NCI-H510A treated with DMSO at 0.1 percent for 48 hours (cell line): ENCODE measurements at regions not wholly inside any gene's neighbourhood (a gene's known extent, or its start where the extent isn't known, plus 50 kb on each side); places are given as distances from the start of the nearest gene placed in this dataset.
"Not testable (repeated sequence)": the region's sequence is repeated elsewhere in the genome, so short reads cannot be mapped to it uniquely, and the experiment has no call there.

Experiments used
- DNase-seq: peaks from one replicate; lab custom pipeline; 2025; lab: John Stamatoyannopoulos, UW

- no peak for DNase-seq
Measured at GRCh38 chr5:128799945-128800344, 165.3 kb upstream of the SLC27A6 start.

- no peak for DNase-seq
Measured at GRCh38 chr5:128800377-128800776, 164.9 kb upstream of the SLC27A6 start.

DNA sequence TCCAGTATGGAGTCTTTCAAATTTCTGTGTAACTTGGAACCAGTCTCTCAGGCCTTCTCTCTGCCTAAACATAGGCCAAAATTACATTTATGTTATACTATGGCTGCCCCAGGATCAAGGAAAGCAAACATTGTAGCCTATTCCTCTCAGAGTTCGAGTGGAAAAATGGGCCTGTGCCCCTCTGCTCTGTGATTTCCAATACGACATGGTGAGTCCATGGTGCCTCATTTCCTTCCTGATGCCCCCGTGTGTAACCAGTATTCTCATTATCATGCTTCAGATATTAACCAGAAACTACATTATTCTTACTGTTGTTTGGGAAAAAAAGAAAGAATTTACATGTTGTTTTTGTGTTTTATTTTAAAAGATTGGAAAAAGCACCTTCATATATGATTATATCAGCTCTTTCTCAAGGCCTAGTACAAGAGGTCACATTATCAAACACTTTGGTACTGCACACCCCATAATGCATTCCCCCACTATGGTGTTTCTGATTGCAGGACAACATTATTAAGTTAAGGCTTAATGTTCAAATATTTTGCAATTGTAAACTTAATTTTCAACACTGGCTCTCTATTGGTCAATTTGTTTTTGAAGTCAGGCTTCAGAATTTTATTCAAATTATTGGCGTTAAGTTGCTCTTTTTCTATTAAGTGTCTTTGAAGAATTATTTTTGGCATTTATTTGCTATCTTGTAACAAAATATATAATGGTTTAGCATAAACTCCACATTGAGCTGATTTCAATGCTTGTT is 151.8 kb upstream of the SLC27A6 start:
- no peak for DNase-seq

DNA sequence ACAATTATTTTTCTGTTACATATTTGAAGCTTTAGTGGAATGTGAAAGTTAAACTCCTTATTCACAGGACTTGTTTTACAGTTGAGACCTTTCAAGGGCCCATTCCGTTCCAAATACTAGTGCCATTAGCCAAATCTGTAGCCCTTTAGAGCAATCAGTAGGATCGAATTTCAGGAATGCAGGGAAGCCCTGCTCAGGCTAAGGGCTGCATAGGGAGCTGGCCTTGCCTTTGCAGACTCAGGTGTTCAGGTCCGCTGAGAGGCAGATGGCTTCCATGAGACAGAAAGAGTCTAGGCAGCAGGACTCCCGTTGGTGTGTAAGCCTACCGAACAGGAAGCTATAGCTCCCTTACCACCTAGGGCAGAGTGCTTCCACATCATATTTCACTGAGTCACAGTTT is 150.1 kb upstream of the SLC27A6 start:
- DNase-seq = no peak

GRCh38 chr5:128825826-128826225 is 139.5 kb upstream of the SLC27A6 start:
- no peak for DNase-seq

DNA sequence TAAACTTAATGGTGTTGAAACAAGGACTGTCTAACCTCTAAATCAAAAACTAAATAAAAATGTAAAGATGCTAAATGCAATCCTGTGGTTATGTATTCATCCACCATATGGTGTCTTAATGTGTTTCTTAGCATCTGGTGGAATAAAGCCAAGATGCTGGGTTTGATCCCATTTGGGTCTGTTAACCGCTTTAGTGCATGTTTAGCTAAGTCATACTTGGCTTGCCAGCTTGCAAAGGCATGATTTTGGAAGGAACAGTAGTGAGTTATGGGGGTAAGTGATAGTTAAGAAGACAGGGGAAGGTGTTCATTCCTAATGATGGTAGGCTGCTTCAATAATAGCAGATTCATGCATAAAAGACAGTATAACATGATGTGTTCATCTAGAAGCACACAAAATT is 139.0 kb upstream of the SLC27A6 start:
- no peak for DNase-seq

GRCh38 chr5:128836571-128836970 is 128.7 kb upstream of the SLC27A6 start:
- DNase-seq = no peak

- DNase-seq = no peak
Measured at GRCh38 chr5:128838623-128839022, 126.7 kb upstream of the SLC27A6 start.

- no peak for DNase-seq
Measured at GRCh38 chr5:128842241-128842640, 123.0 kb upstream of the SLC27A6 start.

- peak; percentile 16 for DNase-seq
Measured at GRCh38 chr5:128844354-128844923, 120.8 kb upstream of the SLC27A6 start.

GRCh38 chr5:128850049-128850448 is 115.2 kb upstream of the SLC27A6 start:
- DNase-seq = no peak

DNA sequence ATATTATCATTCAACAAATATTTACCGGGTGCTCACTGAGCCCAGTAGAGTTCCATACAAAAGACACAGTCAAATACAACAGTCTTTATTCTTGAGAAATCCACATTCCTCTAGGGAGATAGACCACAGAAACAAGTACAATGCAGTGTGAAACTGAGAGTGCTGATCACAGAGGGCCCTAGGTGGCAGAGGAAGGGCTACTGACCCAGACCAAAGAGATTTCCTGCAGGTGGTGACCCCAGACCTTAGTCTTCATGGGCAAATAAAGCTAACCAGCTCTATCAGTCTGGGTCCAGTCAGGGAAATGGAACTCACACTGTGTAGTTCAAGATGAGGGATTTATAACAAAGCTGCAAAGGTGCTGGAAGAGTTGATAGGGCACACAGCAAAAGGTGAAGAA is 110.4 kb upstream of the SLC27A6 start:
- no peak for DNase-seq

- DNase-seq = no peak
Measured at GRCh38 chr5:128857076-128857677, 108.1 kb upstream of the SLC27A6 start.

GRCh38 chr5:128858995-128859394 is 106.3 kb upstream of the SLC27A6 start:
- DNase-seq = no peak

GRCh38 chr5:128861155-128861554 is 104.1 kb upstream of the SLC27A6 start:
- not testable (repeated sequence) for DNase-seq

DNA sequence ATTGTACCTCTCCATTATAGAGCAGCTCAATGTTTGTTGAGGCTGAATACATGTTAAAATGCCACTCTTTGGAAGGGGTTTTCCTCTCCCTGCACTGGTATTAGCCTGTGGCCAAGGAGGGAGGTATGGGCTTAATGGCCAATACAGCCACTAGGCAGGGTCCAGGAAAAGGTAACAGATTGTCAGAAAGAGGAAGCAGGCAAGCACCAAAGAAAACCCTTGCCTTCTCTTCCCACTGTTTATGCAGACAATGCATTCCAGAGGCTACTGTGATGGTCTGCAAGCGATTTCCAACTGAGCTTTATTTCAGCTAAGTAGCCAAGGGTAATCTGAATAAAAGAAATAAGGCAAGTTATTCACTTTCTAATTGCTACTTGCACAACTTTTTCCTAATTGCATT is 95.3 kb upstream of the SLC27A6 start:
- no peak for DNase-seq

- no peak for DNase-seq
Measured at GRCh38 chr5:128870373-128870772, 94.9 kb upstream of the SLC27A6 start.

DNA sequence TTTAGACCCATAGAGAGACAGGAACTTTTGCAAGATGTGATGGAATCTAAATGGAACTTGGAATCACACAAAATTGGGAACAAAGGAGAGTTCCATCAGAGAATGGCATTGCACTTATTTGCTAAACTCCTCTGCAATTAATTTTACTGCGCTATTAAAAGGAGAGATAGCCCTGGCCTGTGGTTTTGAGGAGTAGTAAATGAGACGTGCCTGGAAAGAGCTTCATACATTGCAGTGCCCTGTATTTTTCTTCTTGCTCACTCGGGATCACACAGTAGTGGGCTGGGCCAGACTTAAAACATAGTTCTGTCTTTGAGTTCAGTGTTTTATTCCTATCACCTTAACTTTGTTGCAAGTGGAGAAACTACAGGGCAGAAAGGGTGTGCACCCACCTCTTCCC is 94.4 kb upstream of the SLC27A6 start:
- DNase-seq = no peak

DNA sequence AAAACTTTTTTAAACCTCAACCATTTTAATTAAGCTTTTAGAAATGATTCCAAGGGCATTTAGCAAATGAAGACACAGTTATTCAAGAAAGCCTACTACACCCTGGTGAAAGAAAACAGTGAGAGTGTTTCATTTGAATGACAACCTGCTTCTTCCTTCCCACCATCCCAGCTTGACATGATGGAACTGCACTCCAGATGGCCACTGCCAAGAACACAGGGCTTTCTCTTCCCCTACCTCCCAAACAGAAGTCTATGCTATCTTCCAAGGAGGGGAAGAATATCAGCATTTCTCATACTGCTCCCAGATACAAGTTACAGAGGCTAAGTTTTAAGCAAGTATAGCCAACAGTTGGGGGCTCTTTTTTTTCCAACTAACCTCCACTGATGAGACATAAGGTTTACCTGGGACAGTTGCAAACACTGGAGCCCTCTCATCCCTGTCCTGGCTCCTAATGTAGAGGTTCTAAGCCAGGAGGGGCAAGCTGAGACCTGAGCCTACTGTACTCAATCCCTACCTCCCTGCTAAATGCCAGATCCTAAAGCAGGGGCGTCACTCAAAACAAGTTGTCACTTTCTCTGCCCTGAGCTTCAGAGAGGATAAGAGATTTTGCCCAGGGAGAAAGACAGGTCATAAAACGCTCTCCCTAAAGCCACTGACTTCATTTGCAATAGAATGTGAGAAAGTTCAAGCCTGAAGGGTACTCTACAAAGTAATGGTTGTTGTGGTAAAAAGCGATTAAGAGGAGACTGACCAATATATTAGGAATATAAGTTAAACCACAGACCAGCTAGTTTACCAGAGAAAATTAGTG is 88.5 kb upstream of the SLC27A6 start:
- DNase-seq = no peak

GRCh38 chr5:128877476-128877875 is 87.8 kb upstream of the SLC27A6 start:
- no peak for DNase-seq

DNA sequence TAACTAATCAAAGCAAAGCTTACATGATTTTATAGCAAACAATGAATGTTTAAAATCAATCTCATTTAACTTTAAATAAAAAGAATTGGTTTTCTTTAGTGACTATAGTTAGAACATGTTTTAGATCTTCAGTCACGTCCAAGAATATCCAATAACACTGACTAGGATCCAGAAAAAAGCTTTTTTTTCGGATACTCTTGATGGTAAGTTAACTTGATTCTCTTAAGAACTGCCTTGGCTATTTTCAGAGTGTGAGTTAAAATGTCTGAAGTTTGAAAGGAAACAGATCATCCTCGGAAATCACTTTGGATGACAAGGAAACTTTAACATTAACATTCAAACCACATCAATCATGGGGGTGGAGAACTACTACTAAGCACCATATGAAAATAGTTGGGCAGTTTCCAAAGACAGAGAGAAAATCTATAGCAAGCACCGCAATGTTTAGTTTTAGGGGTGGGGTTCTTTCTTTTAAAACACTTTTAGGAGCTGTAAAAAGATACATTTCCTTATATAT is 83.7 kb upstream of the SLC27A6 start:
- DNase-seq = no peak

DNA sequence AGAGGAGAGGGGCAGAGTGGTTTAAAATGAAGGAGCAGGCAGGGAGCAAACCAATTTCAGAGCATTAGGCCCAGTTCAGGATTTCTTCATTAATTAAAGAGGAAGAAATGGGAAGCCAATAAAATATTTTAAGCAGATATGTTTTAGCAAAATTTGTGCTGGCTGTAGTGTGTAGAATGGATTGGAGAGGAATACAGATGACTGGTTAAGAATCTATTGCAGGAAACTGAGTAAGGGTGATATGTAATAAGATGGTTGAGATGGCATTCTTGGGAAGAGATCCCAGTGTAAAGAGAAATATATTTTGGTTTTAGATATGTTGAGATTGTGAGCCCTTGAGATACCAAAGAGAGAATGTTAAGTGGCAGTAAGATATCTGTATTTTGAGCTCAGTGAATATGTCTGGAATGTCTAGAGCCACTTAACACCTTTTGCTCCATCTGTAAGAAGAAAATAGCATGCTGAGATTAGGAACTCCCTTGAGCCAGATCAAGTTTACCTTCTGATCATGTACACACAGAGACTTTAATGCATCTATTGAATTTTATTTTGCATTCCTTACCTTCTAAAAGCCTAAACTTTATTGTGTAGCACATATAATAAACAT is 79.5 kb upstream of the SLC27A6 start:
- DNase-seq = no peak
